ENCODE measurements at regions not wholly inside any gene's neighbourhood (a gene's known extent, or its start where the extent isn't known, plus 50 kb on each side); places are given as distances from the start of the nearest gene placed in this dataset.

DNA sequence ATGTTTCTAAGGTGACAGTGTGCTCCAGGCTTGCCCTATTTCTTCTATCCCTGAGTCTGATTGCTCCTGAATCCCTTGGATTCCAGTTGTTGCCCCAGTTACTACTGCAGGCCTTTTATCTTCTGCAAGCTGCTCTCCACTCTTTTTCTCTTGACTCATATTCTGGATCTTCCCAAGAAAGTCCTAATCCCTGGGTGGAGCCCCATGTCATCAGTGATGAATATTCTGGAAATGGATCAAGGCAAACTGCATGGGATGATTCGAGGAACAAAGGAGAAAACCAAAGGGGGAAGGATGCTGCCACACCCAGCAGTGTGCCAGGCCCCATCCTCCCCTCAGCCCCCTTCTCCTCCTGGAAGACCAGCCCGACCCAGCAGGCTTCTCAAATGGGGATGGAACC, 63.3 kb upstream of the ATP2B4 start:
- H3K9me1 ChIP-seq (ENCODE audit: insufficient read depth, low read length) = peaks cover 12% of the 10 kb centered on the region; the same call in 1 of the 2 replicates
- DNase-seq (no peak), ATAC-seq (ENCODE audit: low read depth) (no peak)
- 0 out of 2 replicates have a peak overlapping the region, but pooled peaks have one; percentile 31 for H3K23ac ChIP-seq (ENCODE audit: low read depth, low read length)
- H3K56ac ChIP-seq (ENCODE audit: extremely low read depth, insufficient read depth, low read length) = no peak overlapping the region
- no peaks in the 10 kb centered on the region for H3K9me3 ChIP-seq (ENCODE audit: control insufficient read depth, insufficient read depth, low read length)
- no peak overlapping the region for H3K4me2 ChIP-seq (ENCODE audit: low read depth, low read length)
- no TSS peak for BruUV-seq (replicated peaks)
- peak overlapping the region; percentile 65; the same call in 1 of the 2 replicates for H3K18ac ChIP-seq (ENCODE audit: low read depth, low read length)
- H2BK15ac ChIP-seq (ENCODE audit: low read depth, low read length) = peak overlapping the region; percentile 3; the same call in 2 of the 3 replicates
- ChIA-PET POLR2A (ENCODE audit: unreplicated experiment) (no interaction called here), CTCF (interaction anchor here (0.7 to 1.5 kb wide), 2 partner anchors 11 to 49 kb away, joined by 3 to 4 read pairs; no protein-coding TSS in a partner anchor)
- H2AFZ ChIP-seq (replicated peaks; ENCODE audit: low read length, poor library complexity) = no peak overlapping the region
- no peaks in the 10 kb centered on the region for H3K36me3 ChIP-seq (ENCODE audit: control insufficient read depth, insufficient read depth, low read length)
- H3K79me1 ChIP-seq (ENCODE audit: low read depth in 1 of 2, low read length in 2 of 2) = peaks cover 0 to 5% of the 10 kb centered on the region in 2 experiments; a peak in 1 of 4 replicates
- dilution Hi-C loops (cut with HindIII; ENCODE audit: low sequenced_read_pairs, unreplicated experiment) = no loop called here
- no peak overlapping the region for H3K4me3 ChIP-seq (ENCODE audit: insufficient read depth, low read depth, low read length)
- peak overlapping the region; percentile 11 for H2AK9ac ChIP-seq (replicated peaks; ENCODE audit: low read depth, low read length, poor library complexity)
- H3K27me3 ChIP-seq (ENCODE audit: control insufficient read depth, insufficient read depth, low read length) = no peaks in the 10 kb centered on the region
- peak overlapping the region; percentile 70; the same call in 1 of the 2 replicates for H3K14ac ChIP-seq (replicated peaks; ENCODE audit: low read depth, low read length)
- peak overlapping the region; percentile 28 for H2BK5ac ChIP-seq (ENCODE audit: low read depth, low read length, poor library complexity, severe bottlenecking)
- peak overlapping the region; percentile 63 for H2BK120ac ChIP-seq (ENCODE audit: low read depth, low read length)
- H4K91ac ChIP-seq (ENCODE audit: insufficient read depth, low read depth, low read length) = peak overlapping the region; percentile 72
- WGBS, 2 experiments (ENCODE audit: extremely low coverage in 2 of 2, insufficient read length in 1 of 2) = no CpG with 5 or more reads among the region's 2 CpGs
- H4K20me1 ChIP-seq (ENCODE audit: insufficient read depth, low read length) = no peaks in the 10 kb centered on the region
- no peak overlapping the region for H3K9ac ChIP-seq (ENCODE audit: low read depth, low read length)
- peak overlapping the region; percentile 57 for H3K4ac ChIP-seq (ENCODE audit: low read depth, low read length)
- in situ Hi-C loops (cut with MboI; ENCODE audit: low sequenced_read_pairs) = no loop called here
- peak overlapping the region in 1 of 2 experiments; percentile 73; a peak in 2 of 4 replicates for H4K8ac ChIP-seq (ENCODE audit: low read depth in 2 of 2, low read length in 2 of 2)
- peak overlapping the region; percentile 77 for H2AK5ac ChIP-seq (ENCODE audit: low read depth, low read length)
- H3K27ac ChIP-seq (ENCODE audit: insufficient read depth, low read length) = no peak overlapping the region
- no peak for TF ChIP-seq BHLHE40 (IDR thresholded peaks at IDR 0.05; ENCODE audit: low read depth, low read length)
- TF ChIP-seq, protein P1, sequence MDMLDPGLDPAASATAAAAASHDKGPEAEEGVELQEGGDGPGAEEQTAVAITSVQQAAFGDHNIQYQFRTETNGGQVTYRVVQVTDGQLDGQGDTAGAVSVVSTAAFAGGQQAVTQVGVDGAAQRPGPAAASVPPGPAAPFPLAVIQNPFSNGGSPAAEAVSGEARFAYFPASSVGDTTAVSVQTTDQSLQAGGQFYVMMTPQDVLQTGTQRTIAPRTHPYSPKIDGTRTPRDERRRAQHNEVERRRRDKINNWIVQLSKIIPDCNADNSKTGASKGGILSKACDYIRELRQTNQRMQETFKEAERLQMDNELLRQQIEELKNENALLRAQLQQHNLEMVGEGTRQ (IDR thresholded peaks at IDR 0.05; ENCODE audit: low read depth, low read length) = no peak
- no peak for TF ChIP-seq MAZ (IDR thresholded peaks at IDR 0.05; ENCODE audit: borderline replicate concordance, low read depth, low read length)
- no peak for TF ChIP-seq MXI1 (IDR thresholded peaks at IDR 0.05; ENCODE audit: borderline replicate concordance, low read depth, low read length)
- TF ChIP-seq RCOR1 (IDR thresholded peaks at IDR 0.05; ENCODE audit: insufficient replicate concordance, low read length) = no peak
- intact Hi-C loops (cut with micrococcal nuclease) = no loop called here
- peak overlapping the region; percentile 83; the same call in 1 of the 2 replicates for H2BK20ac ChIP-seq (ENCODE audit: low read depth, low read length)
- H4K5ac ChIP-seq (ENCODE audit: low read depth, low read length) = peak overlapping the region; percentile 65; the same call in 1 of the 2 replicates
- peaks cover 16% of the 10 kb centered on the region for H3K4me1 ChIP-seq (ENCODE audit: control insufficient read depth, insufficient read depth, low read length)
